Activated naive CD4-positive, alpha-beta T cell treated with anti-CD3 and anti-CD28 coated beads for 36 hours (primary cell): ENCODE measurements at regions not wholly inside any gene's neighbourhood (a gene's known extent, or its start where the extent isn't known, plus 50 kb on each side); places are given as distances from the start of the nearest gene placed in this dataset.

Source experiments
- CTCF ChIA-PET: fragments of 350-600 bp; sonication (Branson Sonifier 250); formaldehyde crosslinking; loops from one replicate; lab custom pipeline; 2021; ENCODE audit warnings: antibody characterized with exemption; lab: Charles Lee
- DNase-seq: peaks from one replicate; pipeline ENCODE4 v3.0.0-alpha.2; 2020
- H3K27ac Mint-ChIP-seq: one replicate; pipeline ENCODE4 v1.8.0; 2021; ENCODE audit warnings: mild to moderate bottlenecking, mixed read lengths
- H3K27me3 Mint-ChIP-seq: one replicate; pipeline ENCODE4 v1.8.0; 2021; ENCODE audit warnings: low read depth, mixed read lengths
- H3K36me3 Mint-ChIP-seq: one replicate; pipeline ENCODE4 v1.8.0; 2021; ENCODE audit warnings: low read depth, mixed read lengths
- H3K4me1 Mint-ChIP-seq: one replicate; pipeline ENCODE4 v1.8.0; 2021; ENCODE audit warnings: low read depth, mixed read lengths
- H3K4me3 Mint-ChIP-seq: one replicate; pipeline ENCODE4 v1.8.0; 2021; ENCODE audit warnings: mild to moderate bottlenecking, moderate library complexity, mixed read lengths
- H3K9me3 Mint-ChIP-seq: one replicate; pipeline ENCODE4 v1.8.0; 2021; ENCODE audit warnings: mixed read lengths
- intact Hi-C: fragments of 100-400 bp; cut with micrococcal nuclease; formaldehyde crosslinking; loops from one replicate; pipeline ENCODE4 v1.15.1; 2023

DNA sequence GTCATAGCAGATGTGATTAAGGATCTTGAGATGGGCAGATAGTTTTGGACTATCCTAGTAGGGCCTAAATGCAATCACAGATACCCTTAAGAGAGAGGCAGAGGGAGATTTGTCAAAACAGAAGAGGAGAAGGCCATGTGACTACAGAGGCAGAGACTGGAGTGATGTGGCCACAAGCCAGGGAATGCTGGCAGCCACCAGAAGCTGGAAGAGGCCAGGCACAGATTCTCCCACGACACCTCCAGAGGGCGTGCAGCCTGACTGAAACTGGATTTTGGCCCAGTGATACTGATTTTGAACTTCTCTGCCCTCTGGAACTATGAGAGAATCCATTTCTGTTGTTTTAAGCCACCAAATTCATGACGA is 52.1 kb upstream of the EPS8L3 start:
- no peaks in the 10 kb centered on the region for H3K27me3 Mint-ChIP-seq
- peaks cover 4% of the 10 kb centered on the region for H3K9me3 Mint-ChIP-seq
- DNase-seq, result no peak
- intact Hi-C loops, result no loop called here
- H3K27ac Mint-ChIP-seq, result no peak overlapping the region
- no peak overlapping the region for H3K4me3 Mint-ChIP-seq
- no peaks in the 10 kb centered on the region for H3K36me3 Mint-ChIP-seq
- H3K4me1 Mint-ChIP-seq, result peaks cover 5% of the 10 kb centered on the region
- CTCF ChIA-PET, result interaction anchor here (1.6 kb wide), 1 partner anchor 39 kb away, joined by 5 read pairs; no protein-coding TSS in a partner anchor

DNA sequence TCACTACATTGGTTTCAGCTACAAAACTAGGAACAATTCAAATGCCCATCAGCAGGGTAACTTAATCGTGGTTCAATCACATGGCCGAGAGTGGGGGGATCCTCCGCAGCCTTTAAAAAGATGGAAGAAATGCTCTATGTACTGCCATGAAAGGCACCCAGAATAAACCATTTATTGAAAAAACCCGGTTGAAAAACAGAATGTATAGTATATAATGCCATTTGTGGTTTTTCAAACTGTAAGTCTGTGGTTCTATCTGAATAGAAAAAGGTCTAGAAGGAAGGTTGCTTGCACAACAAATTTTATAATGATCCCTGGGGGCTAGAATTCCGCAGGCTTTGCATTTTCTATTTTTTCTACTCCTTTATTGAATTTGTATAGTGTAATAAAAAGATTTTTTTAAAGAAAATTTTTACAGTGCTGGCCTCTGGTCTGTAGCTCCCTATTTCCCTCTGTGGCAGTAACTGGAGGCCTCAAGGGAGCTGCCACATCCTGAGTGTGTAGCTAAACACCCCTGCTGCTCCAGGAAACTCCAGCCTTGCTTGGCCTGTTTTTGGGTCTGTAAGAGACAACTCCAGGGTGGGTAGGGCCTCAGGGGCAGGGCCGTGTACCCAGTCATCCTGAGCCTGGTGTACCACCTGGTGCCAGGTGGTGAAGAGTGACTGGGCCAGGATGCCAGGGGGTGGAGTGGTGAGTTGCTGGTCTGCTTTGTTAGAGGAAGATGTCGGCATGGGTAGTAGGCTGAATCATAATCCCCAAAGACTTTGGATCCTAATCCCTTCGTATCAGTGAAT is 51.5 kb upstream of the EPS8L3 start:
- CTCF ChIA-PET, result interaction anchor here (1.7 kb wide), 1 partner anchor 169 kb away, joined by 6 read pairs; the partner anchor contains the start of gene AHCYL1
- H3K4me1 Mint-ChIP-seq, result peaks cover 5% of the 10 kb centered on the region
- no peaks in the 10 kb centered on the region for H3K36me3 Mint-ChIP-seq
- intact Hi-C loops, result no loop called here
- no peak overlapping the region for H3K4me3 Mint-ChIP-seq
- no peak overlapping the region for H3K27ac Mint-ChIP-seq
- no peaks in the 10 kb centered on the region for H3K27me3 Mint-ChIP-seq
- peaks cover 4% of the 10 kb centered on the region for H3K9me3 Mint-ChIP-seq
- DNase-seq, result no peak

DNA sequence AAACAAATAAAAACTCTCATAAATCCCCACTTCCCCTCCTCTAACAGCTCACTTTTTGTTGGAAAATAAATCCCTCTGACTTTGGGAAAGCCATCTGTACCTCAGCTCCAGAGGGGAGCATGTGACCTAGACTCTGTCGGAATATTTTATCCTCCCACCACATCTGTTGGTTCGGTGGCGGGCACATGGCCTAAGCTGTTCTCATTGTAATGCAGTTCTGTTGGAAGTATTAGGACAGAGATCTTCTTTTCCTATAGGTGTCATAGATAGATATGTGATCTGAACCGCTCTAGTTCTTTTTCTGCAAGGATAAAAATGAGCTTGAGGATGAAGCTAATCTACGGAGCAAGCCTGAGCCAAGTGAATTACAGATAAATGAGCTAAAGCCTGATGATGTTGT is 50.5 kb upstream of the EPS8L3 start:
- Mint-ChIP-seq H3K27me3 (no peaks in the 10 kb centered on the region), H3K27ac (no peak overlapping the region), H3K4me1 (peaks cover 5% of the 10 kb centered on the region), H3K36me3 (no peaks in the 10 kb centered on the region), H3K4me3 (no peak overlapping the region), H3K9me3 (peaks cover 4% of the 10 kb centered on the region)
- CTCF ChIA-PET, result interaction anchor here (1.7 kb wide), 1 partner anchor 170 kb away, joined by 6 read pairs; the partner anchor contains the start of gene AHCYL1
- DNase-seq, result no peak
- intact Hi-C loops, result no loop called here
